GM12891 (cell line): ENCODE measurements at regions not wholly inside any gene's neighbourhood (a gene's known extent, or its start where the extent isn't known, plus 50 kb on each side); places are given as distances from the start of the nearest gene placed in this dataset.

ENCODE experiments used
- PAX5 ChIP-seq: IDR thresholded peaks from 2 replicates; pipeline ENCODE4 v1.6.1; 2011; ENCODE audit warnings: low read length, moderate library complexity, mild to moderate bottlenecking; ENCODE audit not compliant: insufficient read depth, severe bottlenecking
- POLR2A ChIP-seq: IDR thresholded peaks from 2 replicates; pipeline ENCODE4 v1.6.1; 2011; ENCODE audit warnings: low read depth, low read length, control low read depth
- POLR2AphosphoS5 ChIP-seq: IDR thresholded peaks from 2 replicates; pipeline ENCODE4 v1.6.1; 2011; ENCODE audit warnings: low read depth, low read length, control low read depth
- SPI1 ChIP-seq: IDR thresholded peaks from 2 replicates; pipeline ENCODE4 v1.6.1; 2011; ENCODE audit warnings: low read depth, low read length, control low read depth
- TAF1 ChIP-seq: IDR thresholded peaks from 2 replicates; pipeline ENCODE4 v1.6.1; 2011; ENCODE audit warnings: low read depth, low read length, control low read depth

DNA sequence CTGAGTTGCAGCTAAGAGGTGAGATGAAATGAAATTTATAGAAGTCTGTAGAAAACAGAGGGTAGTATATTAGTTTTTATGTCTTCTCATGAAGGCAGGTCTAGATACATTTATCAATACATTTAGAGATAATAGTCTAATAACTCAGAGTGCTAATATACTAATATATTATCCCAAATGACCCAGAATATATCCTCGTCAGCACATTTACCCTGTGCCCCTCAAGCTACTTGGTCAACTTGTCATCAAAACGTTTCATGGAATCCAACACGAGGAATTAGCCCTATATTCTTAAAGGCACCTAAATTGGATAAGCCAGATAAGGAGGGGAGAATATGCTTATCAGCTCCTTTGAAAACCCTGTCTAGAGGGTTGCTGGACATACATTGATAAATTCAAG lies 415.1 kb upstream of the LRRTM1 start:
- TF ChIP-seq SPI1 (no peak), PAX5 (no peak), POLR2A (no peak), POLR2AphosphoS5 (no peak), TAF1 (no peak)
